Hematopoietic multipotent progenitor cell treated with erythropoietin and hydrocortisone succinate and interleukin-3 and kit ligand, for 17 days (in vitro differentiated cells): ENCODE measurements at regions not wholly inside any gene's neighbourhood (a gene's known extent, or its start where the extent isn't known, plus 50 kb on each side); places are given as distances from the start of the nearest gene placed in this dataset.
"Not testable (repeated sequence)": the region's sequence is repeated elsewhere in the genome, so short reads cannot be mapped to it uniquely, and the experiment has no call there.

Experiments used
- DNase-seq: peaks from one replicate; pipeline ENCODE4 v3.0.0-alpha.2; 2015; ENCODE audit warnings: low spot score

DNA sequence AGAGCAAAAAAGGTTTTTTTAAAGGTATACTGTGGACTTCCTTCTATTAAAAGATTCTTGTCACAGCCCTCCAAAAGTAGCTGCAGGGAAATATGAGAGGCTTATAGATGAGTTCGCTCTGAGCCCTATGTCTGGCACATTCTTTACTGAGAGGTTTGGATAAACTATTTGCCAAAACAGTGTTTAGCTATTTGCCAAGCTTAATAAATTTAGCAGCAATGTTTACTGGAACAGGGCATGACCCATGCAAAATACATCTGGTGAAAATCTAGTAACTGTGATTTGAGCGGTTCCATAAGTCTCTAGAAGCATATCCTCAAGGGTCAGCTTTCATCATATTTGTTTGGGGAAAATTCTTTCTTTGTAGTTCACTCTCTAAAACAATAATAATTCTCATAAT is 1696.7 kb upstream of the PIK3C3 start:
- no peak for DNase-seq

DNA sequence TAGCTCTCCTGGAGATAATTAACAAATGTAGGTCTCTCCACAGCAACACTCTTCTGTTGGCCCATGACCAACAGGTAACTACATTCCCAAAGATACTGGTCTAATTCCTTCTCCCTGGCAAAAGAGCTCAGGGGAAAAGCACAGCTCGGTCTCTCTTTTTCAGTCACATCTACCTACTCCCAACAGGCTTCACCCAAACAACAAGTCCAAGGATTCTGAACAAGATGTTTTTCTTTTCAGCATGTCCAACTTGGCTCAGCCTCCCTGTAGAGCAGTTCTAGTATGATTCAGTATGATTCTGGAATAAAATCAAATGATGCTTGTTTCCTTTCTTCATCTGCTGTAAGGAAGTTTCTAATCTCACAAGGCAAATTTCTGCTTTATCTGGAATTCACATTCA is 1704.8 kb upstream of the PIK3C3 start:
- DNase-seq: no peak

DNA sequence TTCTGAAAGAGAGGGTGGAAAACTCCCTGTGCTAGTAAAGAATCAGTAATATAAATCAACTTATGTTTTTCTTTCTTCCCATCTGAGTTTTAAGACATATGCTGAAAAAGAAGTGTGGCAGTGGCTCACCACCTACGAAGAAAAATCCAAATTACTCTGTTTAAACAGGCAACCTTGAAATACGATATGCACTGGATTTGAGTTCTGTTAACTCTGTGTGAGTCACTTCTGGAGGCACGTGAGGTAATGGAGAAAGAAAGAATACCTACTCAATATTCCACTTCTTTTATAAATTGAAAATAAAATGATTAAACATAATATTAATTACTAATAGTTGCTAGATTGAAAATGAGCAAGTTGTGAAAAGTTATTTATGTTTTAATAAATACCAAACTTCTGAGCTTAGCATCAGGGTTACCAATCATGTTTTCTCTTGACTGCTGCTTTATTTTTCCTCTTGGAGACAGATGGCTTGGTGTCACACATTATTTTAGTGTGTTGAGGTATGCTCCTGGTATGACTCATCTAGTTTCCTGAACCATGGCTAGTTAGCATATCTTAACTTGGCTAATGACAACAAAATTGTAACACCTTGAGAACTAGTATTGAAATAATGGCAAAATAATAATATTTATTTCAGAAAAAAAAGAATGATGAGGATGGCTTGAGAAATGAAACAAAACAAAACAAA is 1705.5 kb upstream of the PIK3C3 start:
- no peak for DNase-seq

DNA sequence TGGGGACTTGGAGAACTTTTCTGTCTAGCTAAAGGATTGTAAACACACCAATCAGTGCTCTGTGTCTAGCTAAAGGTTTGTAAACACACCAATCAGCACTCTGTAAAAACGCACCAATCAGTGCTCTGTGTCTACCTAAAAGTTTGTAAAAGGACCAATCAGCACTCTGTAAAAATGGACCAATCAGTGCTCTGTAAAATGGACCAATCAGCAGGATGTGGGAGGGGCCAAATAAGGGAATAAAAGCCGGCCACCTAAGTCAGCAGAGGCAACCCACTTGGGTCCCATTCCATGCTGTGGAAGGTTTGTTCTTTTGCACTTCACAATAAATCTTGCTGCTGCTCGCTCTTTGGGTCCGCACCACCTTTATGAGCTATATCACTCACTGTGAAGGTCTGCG is 1709.4 kb upstream of the PIK3C3 start:
- not testable (repeated sequence) for DNase-seq

DNA sequence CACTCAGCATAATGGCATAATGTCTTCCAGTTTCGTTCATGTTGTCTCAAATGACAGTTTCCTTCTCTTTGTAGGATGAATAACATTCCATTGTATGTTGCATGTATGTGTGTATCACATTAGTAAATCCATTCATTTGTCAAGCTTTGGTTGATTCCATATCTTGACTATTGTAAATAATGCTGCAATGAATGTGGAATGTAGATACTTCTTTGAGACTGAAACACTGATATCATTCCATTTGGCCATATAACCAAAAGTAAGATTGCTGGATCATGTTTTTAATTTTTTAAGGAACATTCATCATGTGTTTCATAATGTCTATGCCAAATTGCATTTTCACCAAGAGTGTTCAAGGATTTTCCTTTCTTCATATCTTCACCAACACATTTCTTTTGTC is 1711.4 kb upstream of the PIK3C3 start:
- DNase-seq: no peak

DNA sequence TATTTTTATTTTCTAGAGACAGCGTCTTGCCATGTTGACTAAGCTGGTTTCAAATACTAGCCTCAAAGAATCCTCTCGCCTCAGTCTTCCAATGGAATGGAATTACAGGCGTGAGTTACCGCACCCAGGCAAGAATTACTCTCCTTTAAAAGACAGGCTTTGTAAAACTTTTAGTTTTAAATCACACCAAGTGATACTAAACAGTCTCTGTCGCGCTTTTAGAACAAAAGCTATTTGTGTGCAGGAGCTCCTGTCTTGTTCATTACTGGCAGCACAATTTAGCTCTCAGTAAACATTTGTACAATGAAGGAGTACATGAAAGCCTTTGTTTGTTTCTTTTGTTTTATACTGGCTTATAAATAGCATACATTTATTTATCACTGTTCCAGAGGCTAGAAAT is 1719.2 kb upstream of the PIK3C3 start:
- DNase-seq: no peak

DNA sequence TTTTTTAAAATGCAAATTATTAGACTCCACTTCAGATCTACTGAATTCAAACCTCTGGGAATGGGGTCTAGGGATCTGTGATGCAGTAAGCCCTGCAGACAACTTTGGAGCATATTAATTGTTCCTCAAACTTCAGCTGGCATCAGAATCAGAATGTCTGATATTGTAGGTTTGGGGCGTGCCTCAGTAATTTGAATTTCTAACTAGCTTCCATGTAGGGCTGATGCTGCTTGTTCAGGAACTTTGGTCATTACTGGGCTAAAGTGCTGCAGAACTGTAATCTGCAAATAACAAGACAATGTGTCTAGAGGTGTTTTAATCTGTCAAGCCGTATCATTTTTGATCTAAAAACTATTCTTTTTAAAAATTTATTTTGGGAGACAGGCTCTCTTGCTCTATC is 1719.7 kb upstream of the PIK3C3 start:
- DNase-seq: no peak

DNA sequence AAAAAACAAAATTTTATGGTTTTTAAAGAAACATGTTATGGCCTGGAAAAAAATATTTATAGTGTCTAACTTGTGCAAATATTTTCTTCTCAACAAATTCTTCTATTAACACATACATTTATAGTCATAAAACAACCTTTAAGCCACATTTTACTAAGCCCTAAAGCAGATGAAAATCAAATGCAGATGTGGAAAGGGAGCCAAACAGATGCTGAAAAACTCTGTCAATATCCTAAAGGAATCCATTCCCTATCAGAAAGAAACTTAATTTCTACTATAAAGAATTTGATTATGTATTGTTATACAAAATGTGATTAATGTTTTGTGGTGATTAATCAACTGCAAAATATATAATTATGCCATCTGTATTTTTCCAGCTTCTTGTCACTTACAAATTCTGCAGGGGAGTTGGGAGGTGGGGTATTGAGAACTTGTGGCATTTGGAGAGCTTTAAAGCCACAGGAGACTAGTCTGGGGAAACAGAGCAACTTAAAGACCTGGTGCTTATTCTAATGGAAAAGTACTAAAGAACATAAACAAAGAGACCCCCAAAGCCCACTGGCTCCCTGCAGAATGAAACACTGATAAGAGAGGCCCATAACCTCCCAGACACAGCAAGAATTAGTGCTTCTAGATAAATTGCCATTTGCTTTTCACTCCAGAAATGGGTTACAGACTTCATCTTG is 1721.0 kb upstream of the PIK3C3 start:
- no peak for DNase-seq

DNA sequence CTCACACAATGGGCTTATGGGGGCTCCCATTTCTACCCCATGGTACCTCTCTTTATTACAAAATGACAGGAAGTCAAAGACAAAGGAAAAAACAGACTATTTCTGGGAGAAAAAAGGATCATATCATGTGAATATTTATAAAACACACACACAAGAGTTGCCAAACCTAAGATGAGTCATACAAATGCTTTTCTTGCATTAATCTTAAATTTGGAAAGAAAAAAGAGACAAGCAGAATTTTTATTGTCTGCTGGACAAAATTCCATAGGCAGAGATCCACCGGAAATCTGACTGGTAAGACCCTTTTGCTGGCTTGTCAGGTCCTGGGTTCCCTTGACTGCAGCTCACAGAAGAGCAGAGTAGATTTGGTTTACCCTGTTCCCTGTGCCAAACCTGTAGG is 1732.3 kb upstream of the PIK3C3 start:
- DNase-seq: no peak

DNA sequence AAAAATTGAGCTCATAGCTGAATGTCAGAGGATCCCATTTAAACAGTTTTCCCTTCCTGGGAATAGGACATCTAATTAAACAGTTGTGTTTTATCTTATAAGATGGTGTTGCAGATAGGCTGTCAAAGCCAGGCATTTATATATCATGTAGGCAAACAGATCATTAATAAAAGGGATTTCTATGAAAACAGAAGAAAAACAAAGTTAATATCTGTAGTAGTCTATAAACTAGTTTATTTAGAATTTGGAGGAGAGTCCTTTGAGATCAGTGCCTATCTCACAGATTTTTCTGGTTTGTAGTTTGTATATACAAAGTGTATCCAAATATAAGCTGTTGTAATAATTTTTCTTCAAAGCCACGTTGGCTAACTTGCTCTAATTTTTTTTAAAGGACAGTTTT is 1738.2 kb upstream of the PIK3C3 start:
- DNase-seq: no peak

DNA sequence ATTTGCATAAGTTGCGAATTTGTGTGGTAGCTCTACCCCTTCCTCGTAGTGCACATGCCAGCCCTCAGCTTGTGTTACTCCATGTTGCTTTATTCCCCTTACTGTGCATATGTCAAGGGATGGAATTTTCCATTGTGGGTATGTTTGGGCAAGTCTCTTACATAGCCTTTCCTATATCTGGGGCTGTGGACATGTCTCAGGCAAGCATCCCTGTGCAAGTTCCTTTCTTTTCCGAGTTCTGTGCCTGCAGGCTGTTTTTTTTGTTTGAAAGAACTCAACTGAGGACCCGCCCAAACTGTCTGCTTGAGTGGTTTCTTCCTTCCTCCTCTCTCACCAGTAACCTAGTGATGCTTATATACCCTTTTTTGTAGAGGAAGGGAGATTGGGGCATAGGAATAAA is 1739.1 kb upstream of the PIK3C3 start:
- no peak for DNase-seq

DNA sequence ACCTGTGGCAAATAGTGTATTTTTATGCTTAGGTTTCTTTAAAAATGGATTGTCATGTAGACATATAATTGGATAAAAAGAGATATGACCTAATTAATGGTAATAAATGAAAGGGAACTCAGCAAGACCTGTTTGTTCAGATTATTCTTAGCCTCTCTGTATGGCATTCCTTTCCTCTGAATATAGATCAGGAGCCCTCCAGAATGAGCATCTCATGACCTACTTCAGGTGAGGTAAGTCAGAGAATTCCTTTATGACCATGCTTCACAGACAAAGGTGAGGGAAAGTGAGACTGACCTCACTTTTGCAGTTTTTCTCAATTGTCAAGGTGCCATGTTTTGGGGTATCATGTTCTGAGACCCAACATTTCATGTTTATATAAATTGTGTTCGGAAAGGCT is 1744.3 kb upstream of the PIK3C3 start:
- no peak for DNase-seq

DNA sequence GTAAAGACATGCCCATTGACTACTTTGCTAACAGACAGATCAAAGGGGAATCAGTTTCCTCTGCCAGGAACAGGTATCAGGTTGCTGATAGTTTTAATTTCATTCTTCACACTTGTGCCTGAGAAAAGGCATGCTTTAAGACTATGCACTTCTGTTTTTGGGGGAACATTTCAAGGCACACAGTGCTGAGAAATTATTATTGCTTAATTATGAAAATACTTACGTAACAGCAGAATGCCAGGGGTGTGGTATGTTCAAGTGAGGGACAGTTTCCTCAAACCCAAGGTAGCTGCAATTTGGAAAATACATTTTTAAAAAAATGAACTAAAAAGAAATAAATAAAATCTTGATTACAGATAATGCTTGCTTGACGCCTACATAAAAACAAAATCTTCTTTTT is 1746.1 kb upstream of the PIK3C3 start:
- no peak for DNase-seq

DNA sequence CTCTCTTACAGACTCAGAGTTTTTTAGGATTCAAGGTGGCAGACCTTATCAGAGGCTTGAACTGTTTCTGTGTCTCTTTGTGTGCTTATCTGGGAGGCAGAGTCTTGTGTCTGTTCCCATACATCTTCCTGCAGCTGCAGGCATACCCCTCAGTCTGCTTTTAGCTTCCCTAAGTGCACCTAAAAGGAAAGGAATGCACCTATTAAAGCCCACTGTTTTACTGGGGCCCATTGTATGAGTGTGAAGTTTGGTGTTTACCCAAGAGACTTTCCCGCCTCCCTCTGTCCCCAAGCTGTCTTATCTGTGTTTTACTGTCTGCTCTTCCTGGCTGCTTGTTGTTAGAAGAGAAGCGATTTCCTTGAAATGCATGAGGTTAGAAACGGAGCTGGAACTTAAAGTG is 1757.3 kb upstream of the PIK3C3 start:
- DNase-seq: no peak

DNA sequence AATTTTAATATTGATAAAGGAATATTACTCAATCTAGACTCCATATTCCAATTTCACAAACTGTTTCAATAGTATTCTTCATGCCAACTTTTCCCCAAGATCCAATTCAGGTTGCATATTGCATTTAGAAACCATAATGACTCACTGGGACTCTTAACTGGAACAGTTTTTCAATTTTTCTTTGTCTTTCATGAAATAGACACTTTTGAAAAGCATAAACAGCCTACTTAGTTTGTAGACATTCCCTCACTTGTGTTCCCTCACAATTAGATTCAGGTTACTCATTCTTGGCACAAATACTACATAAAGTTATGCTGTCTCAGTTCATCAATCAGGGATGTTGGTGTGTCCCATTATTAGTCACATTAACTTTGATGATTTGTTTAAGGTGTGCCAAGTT is 1768.4 kb upstream of the PIK3C3 start:
- DNase-seq: no peak

DNA sequence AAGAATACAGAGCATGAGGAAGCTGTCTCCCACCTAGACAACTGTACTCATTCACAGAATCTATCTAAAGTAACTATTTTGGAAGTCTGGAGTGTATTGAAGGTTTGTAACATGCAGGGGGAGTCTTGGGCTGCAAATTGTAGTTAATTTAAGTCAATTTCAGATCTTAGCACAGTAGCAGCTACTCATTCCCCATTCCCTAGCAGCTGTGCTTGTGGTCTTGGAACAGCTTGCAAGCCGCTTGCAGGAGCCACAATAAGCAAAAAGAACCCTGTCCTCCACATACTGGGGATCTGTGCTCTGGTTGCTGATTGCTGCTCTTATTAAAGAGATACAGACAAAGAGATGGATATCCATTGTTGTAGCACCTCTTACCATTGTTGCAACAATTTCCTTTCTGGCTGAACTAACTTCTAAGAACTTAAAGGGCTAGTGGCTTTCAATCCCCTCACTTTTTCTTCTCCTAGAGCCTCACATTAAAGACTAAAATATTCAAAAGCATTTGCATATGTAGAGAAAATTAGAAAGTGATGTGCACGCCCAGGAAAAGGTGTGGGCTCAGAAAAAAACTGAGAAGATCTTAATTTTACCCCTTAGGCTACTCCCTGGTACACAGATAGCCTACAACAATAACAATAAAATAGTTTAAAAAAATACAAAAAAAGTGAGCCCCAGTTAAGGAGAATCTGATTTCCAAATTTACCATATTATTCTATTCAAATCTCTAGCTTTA is 1775.1 kb upstream of the PIK3C3 start:
- DNase-seq: no peak

DNA sequence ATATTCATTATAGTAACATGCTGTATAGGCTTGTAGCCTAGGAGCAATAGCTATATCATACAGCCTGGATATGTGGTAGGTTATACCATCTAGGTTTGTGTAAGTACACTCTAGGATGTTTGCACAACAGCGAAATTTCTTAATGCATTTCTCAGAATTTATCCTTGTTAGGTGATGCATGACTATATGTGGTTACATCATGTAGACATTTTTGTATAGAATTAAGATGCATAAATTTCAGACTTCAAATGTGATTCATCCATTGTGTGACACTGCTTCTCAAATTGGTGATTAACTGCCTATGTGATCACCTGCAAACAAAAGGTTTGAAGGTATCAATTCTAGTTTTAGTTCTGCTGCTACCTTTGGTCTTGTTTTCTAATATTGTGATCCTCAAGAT is 1787.0 kb upstream of the PIK3C3 start:
- no peak for DNase-seq

DNA sequence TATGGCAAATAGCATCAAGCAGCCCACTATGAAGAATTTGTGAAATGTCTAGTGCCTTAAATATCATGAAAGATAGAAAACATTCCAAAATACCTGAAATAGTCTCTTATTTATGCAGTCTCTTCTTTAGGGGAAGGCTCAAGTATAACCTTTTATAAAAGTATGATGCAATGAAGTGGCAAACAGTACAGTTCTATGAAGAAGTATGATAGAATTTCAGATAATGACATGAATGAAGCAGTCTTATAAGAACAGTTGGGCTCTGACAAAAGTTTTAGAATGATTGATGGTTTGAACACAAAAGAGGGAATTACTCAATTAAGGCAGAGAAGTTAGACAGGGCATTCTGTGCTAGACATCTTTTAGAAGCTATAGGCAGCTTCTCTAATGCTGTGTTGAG is 1791.8 kb upstream of the PIK3C3 start:
- DNase-seq: no peak

DNA sequence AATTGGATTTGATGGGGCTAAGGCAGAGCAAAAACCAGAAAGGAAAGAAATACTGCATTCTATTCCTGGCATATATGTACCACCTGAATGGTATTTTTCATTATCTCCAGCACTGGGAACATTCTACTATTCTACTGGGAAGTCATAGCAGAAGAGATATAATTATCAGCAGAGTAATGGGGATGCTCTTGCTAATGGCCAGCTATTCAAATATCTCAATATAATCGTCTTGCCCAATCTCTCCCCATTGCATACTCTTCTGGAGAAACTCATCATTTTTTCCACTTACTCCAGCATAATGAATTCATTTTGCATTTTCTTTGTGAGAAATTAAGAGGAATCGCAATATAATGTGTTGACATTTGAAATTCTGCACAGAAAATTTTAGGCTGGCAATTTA is 1794.7 kb upstream of the PIK3C3 start:
- no peak for DNase-seq

DNA sequence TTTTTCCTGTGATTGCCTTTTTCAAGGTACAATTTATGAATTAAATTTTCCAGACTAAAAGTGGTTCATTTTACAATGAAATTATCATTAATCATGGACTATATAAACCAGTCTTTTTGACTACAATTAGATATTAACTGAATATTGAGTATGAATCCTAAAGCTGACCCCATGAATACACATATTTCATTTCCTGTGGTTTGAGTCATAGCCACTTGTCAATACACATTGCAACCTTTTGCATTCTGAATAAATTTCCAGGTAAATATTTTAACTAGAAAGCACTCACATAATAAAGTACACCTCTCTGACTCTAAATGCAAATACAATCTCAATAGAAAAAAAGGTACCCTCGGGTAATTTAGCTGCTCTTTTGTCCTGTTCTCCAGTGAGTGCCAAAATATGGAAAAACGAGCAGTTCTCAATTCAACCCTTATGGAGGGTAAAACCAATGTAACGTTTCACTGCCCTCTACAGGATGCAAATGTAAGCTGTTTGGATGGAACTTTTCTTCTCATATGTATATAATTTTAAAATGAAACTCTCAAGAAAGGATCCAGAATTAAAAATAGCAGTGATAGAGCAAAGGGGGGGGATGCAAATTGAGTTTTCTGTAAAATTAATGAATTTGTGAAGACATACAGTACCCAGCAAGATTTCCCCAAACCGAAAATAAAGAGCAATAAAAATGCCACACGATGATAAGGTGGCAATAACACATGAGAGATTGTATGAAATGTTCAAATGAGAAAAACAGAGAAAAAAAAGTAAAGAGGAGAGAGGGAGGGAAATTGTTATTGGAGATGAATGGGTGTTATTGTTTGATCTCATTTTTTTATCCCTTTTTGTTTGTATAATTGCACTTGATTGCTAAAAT is 1795.7 kb upstream of the PIK3C3 start:
- no peak for DNase-seq

DNA sequence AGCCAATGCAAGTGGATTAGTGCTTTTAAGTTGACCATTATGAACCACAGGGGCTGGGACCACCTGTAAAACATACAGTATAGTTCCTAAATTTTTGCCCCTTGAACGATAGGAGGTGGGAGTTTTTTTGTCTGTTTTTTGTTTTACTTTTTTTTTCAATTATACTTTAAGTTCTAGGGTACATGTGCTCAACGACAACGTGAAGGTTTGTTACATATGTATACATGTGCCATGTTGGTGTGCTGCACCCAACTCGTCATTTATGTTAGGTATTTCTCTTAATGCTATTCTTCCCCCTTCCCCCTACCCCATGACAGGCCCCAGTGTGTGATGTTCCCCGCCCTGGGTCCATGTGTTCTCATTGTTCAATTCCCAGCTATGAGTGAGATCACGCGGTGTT is 1797.9 kb upstream of the PIK3C3 start:
- no peak for DNase-seq

DNA sequence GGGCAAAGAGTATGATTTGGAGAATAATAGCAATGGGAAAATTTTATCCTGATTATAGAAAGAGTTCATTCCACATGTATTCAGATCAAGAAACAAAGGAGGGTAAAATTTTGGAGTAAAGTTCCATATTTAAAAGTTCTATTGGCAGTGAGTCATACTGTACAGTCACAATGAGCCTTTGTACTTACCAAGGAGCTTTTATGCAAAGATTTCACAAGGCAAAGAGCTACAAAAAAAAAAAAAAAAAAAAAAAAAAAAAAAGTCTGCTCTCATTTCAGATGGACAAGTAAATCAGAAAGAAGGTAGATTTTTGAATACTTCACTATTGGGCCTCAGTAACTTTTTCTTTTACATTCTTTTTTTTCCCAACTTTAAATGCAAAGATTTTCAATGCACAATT is 1802.2 kb upstream of the PIK3C3 start:
- DNase-seq: no peak

DNA sequence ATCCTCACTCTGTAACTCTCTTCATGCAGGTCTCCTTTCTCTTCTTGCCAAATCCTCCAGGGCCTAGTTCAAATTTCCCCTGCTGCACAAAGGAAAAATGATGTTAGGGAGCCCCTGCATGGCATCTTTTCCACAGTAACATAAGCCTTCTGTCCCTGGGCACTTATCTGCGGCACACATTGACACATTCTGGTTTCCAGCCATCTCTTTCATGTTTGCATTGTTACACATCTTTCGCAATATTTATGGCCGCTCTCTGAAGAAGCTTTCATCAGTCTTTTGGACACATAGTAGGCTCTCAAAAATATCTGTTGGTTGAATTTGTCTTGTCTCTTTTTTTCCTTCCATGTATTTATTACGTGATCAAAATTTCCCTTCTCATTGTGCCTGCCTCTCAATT is 1806.1 kb upstream of the PIK3C3 start:
- no peak for DNase-seq
